GM06990 (cell line): ENCODE measurements at regions not wholly inside any gene's neighbourhood (a gene's known extent, or its start where the extent isn't known, plus 50 kb on each side); places are given as distances from the start of the nearest gene placed in this dataset.

Source experiments
- DNase-seq: peaks from one replicate; pipeline ENCODE4 v3.0.0-alpha.2; 2011; ENCODE audit not compliant: insufficient read length; ENCODE audit errors: extremely low read depth
- H3K27me3 ChIP-seq: replicated peaks from 2 replicates; pipeline ENCODE4 v1.6.0; 2011; ENCODE audit warnings: low read length; ENCODE audit not compliant: control insufficient read depth, insufficient read depth
- H3K36me3 ChIP-seq: 2 replicates; pipeline ENCODE4 v1.5.1; 2011; ENCODE audit warnings: low read length; ENCODE audit not compliant: control insufficient read depth, insufficient read depth
- H3K4me3 ChIP-seq: replicated peaks from 2 replicates; pipeline ENCODE4 v1.5.1; 2011; ENCODE audit warnings: low read depth, mild to moderate bottlenecking, control low read depth, low read length
- TF ChIP-seq, protein P1 (sequence below): IDR thresholded peaks from 2 replicates; pipeline ENCODE4 v1.5.1; 2011; ENCODE audit warnings: low read length, control low read depth, mild to moderate bottlenecking, inconsistent platforms; ENCODE audit not compliant: insufficient read depth, poor library complexity, severe bottlenecking

DNA sequence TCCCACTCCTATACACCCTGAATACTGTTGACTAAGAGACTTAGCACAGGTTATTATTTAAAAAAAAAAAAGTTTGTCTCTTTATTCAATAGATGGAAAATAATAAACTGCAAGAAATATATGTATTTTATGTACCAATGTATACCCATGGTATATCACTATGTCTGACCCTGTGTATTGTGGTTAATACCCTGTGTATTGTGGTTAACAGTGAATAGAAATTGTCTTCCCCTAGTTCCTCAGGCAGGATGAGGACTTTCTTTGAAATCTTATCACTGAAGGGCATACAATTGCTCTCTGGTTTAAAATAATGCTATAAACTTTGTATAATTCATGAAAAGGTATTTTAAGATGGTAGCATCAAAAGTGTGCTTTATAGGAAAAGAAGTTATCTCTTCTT is 80.0 kb upstream of the TMEM106B start:
- H3K27me3 ChIP-seq: no peaks in the 10 kb centered on the region
- TF ChIP-seq, protein P1, sequence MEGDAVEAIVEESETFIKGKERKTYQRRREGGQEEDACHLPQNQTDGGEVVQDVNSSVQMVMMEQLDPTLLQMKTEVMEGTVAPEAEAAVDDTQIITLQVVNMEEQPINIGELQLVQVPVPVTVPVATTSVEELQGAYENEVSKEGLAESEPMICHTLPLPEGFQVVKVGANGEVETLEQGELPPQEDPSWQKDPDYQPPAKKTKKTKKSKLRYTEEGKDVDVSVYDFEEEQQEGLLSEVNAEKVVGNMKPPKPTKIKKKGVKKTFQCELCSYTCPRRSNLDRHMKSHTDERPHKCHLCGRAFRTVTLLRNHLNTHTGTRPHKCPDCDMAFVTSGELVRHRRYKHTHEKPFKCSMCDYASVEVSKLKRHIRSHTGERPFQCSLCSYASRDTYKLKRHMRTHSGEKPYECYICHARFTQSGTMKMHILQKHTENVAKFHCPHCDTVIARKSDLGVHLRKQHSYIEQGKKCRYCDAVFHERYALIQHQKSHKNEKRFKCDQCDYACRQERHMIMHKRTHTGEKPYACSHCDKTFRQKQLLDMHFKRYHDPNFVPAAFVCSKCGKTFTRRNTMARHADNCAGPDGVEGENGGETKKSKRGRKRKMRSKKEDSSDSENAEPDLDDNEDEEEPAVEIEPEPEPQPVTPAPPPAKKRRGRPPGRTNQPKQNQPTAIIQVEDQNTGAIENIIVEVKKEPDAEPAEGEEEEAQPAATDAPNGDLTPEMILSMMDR: no peak
- H3K4me3 ChIP-seq: no peak overlapping the region
- DNase-seq: no peak
- H3K36me3 ChIP-seq: no peaks in the 10 kb centered on the region

DNA sequence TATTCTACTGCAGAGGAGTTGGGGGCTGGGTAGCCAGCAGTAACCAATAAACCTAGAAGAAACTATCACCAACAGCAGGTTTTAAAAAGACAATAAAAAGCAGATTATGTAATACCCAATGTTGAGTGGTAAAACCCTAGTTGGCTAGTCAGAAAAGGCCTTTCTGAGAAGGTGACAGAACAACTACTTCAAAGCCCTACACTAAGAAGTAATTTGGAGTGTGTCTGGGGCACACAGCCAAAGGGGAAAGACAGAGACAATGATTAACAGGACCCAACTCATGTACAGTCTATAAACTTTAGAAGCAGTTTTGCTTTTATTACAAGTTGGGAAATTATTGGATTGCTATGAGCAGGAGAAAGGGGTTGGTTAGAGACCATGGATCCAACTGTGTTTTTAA is 77.2 kb upstream of the TMEM106B start:
- TF ChIP-seq, protein P1: no peak
- DNase-seq: no peak
- no peaks in the 10 kb centered on the region for H3K36me3 ChIP-seq
- H3K4me3 ChIP-seq: no peak overlapping the region
- no peaks in the 10 kb centered on the region for H3K27me3 ChIP-seq

DNA sequence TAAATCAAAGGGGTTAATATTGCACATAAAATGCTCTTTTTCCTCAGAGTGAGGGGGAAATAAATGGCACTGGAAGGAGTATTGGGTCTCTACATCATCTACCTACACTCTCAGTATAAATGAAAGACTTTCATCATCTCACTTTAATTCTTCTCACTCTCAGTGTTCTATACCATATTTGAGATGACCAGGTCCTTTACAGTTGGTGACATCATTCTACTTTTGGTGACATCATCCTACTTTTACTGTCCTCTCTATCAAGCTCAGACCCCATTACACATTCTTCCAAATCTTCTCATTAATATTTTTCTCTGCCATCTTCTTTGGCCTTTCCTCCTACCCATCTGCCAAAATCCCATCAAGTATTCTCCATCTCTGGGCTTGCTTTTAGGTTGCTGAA is 74.6 kb upstream of the TMEM106B start:
- DNase-seq: no peak
- TF ChIP-seq, protein P1: no peak
- no peak overlapping the region for H3K4me3 ChIP-seq
- H3K36me3 ChIP-seq: no peaks in the 10 kb centered on the region
- H3K27me3 ChIP-seq: no peaks in the 10 kb centered on the region

DNA sequence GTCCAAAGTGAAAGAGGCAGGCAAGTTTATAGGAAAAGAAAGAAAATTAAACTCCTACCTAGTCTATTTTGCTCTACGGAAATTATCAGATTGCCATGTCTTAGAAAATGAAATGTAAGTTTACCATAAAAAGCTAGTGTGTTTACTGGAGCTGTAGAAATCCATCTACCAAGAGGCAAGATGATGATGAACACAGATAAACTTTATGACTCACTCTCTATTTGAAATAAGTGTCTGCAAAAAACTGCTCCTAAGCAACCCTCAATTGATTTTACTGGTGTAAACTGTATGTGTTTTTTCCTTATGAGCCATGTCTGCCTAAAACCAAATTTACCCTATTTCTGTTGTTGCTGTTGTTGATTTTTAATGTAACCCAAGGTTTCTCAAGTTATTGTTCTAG is 73.8 kb upstream of the TMEM106B start:
- Histone ChIP-seq H3K27me3 (no peaks in the 10 kb centered on the region), H3K4me3 (no peak overlapping the region), H3K36me3 (no peaks in the 10 kb centered on the region)
- no peak for DNase-seq
- TF ChIP-seq, protein P1: no peak

DNA sequence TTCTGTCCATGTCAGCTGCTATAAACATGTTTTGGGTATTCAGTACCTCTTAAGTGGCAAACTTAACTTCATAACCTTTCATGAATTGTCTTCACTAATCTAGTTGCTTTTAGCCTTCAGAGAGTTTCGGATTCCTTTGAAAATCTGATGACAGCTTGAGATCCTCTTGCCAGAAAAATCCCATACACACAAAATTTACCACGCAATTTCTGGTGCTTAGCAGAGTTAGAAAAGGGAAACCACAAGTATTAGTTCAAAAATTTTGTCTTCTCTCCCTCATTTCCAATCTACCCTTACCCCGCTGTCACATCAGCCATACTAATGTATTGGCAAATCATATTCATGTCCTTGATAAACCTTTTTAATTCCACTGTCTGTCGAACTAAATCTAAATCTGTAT is 72.7 kb upstream of the TMEM106B start:
- TF ChIP-seq, protein P1: no peak
- Histone ChIP-seq H3K4me3 (no peak overlapping the region), H3K27me3 (no peaks in the 10 kb centered on the region), H3K36me3 (no peaks in the 10 kb centered on the region)
- no peak for DNase-seq

DNA sequence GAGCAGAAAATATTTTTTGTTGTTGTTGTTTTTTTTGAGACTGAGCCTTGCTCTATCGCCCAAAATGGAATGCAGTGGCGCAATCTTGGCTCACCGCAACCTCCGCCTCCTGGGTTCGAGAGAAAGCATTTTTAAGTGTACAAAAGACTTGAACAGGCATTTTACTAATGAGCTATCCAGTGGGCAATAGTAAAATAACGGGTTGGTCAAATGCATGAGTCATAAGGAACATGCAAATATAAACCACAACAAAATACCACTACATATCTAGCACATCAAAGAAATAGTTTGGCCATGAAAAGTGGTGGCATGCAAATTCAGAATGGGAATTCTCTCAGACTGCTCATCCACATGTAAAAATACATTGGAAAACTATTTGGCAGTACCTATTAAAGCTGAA is 71.7 kb upstream of the TMEM106B start:
- Histone ChIP-seq H3K4me3 (no peak overlapping the region), H3K36me3 (no peaks in the 10 kb centered on the region), H3K27me3 (no peaks in the 10 kb centered on the region)
- no peak for DNase-seq
- TF ChIP-seq, protein P1: no peak
